Small intestine (tissue), 7 donors: ENCODE measurements at regions not wholly inside any gene's neighbourhood (a gene's known extent, or its start where the extent isn't known, plus 50 kb on each side); places are given as distances from the start of the nearest gene placed in this dataset.
A peak's percentile ranks its signal among the peaks of the same experiment; 100 is the strongest.

Experiments used
- DNase-seq, 2 donors: peaks; one replicate each; pipeline versions ENCODE4 v3.0.0 to v3.0.0-alpha.2; 2013
- FAIRE-seq: peaks from 2 replicates; lab custom pipeline; 2012; peaks lifted over from hg19 to GRCh38; lab: Jason Lieb, UNC
- H3K27ac ChIP-seq, 3 donors: one replicate each; pipeline ENCODE4 v1.5.1; 2013; ENCODE audit warnings: low read length in 2 of 3, mild to moderate bottlenecking in 2 of 3, control low read depth in 1 of 3, inconsistent platforms in 1 of 3, low read depth in 1 of 3, moderate library complexity in 1 of 3
- H3K27me3 ChIP-seq, 3 donors: one replicate each; pipeline ENCODE4 v1.6.1; 2013; ENCODE audit warnings: low read length in 3 of 3, inconsistent platforms in 1 of 3; ENCODE audit not compliant: control insufficient read depth in 3 of 3, insufficient read depth in 3 of 3
- H3K36me3 ChIP-seq, 3 donors: one replicate each; pipeline ENCODE4 v1.6.1; 2013; ENCODE audit warnings: low read length in 3 of 3, inconsistent platforms in 1 of 3, low read depth in 1 of 3, mild to moderate bottlenecking in 1 of 3, moderate library complexity in 1 of 3; ENCODE audit not compliant: control insufficient read depth in 3 of 3, insufficient read depth in 2 of 3
- H3K4me1 ChIP-seq, 3 donors: one replicate each; pipeline ENCODE4 v1.6.1; 2013; ENCODE audit warnings: low read length in 2 of 3, inconsistent platforms in 1 of 3, low read depth in 1 of 3, mild to moderate bottlenecking in 1 of 3, moderate library complexity in 1 of 3; ENCODE audit not compliant: control insufficient read depth in 3 of 3, insufficient read depth in 2 of 3
- H3K4me3 ChIP-seq, 3 donors: one replicate each; pipeline ENCODE4 v1.5.1; 2013; ENCODE audit warnings: low read length in 3 of 3, control low read depth in 1 of 3, inconsistent platforms in 1 of 3, low read depth in 1 of 3, mild to moderate bottlenecking in 1 of 3, moderate library complexity in 1 of 3
- H3K9me3 ChIP-seq, 2 donors: one replicate each; pipeline ENCODE4 v1.6.1; 2013; ENCODE audit warnings: low read depth in 1 of 2, low read length in 1 of 2; ENCODE audit not compliant: control insufficient read depth in 2 of 2, insufficient read depth in 1 of 2
- WGBS, 3 donors: extraction: QIAGEN DNeasy Blood & Tissue Kit; methylation state at CpG; one replicate each; pipeline ENCODE4 v1.1.7; 2013; 5-methylcytosine and 5-hydroxymethylcytosine counted together
- donor health status: healthy with polysubstance abuse.
- donor health status: control.
- donor health status: control.
- donor health status: Bipolar disorder and iron deficiency.
- donor health status: healthy.

GRCh38 chr11:93248602-93249001 is 50.8 kb upstream of the SLC36A4 start:
- Histone ChIP-seq H3K27me3 (no peaks in the 10 kb centered on the region), H3K4me3 (no peak overlapping the region), H3K36me3 (no peaks in the 10 kb centered on the region), H3K9me3 (no peaks in the 10 kb centered on the region), H3K27ac (no peak overlapping the region), H3K4me1 (no peaks in the 10 kb centered on the region)
- FAIRE-seq = no peak
- DNase-seq = no peak
- WGBS, 3 donors = 0 to 11% (median 10%) methylated on average over 1 of the region's 1 CpG

GRCh38 chr11:93249459-93250220 is 51.8 kb upstream of the SLC36A4 start:
- no peak for FAIRE-seq
- WGBS, 3 donors = 33 to 39% (median 39%) methylated on average over 7 of the region's 7 CpGs

GRCh38 chr11:93250326-93250725 is 52.5 kb upstream of the SLC36A4 start:
- FAIRE-seq (no peak), DNase-seq (no peak)
- no peaks in the 10 kb centered on the region for H3K36me3 ChIP-seq
- no peaks in the 10 kb centered on the region for H3K4me1 ChIP-seq
- no peaks in the 10 kb centered on the region for H3K9me3 ChIP-seq
- no peak overlapping the region for H3K4me3 ChIP-seq
- 71 to 92% (median 85%) methylated on average over 4 of the region's 4 CpGs for WGBS, 3 donors
- no peaks in the 10 kb centered on the region for H3K27me3 ChIP-seq
- H3K27ac ChIP-seq = no peak overlapping the region

More at GRCh38 chr11:93249459-93250220, 51.8 kb upstream of the SLC36A4 start:
- no peak for DNase-seq
- Histone ChIP-seq H3K36me3 (no peaks in the 10 kb centered on the region), H3K4me3 (no peak overlapping the region), H3K9me3 (no peaks in the 10 kb centered on the region), H3K4me1 (no peaks in the 10 kb centered on the region), H3K27me3 (no peaks in the 10 kb centered on the region), H3K27ac (no peak overlapping the region)

GRCh38 chr11:93251922-93252321 is 54.1 kb upstream of the SLC36A4 start:
- DNase-seq = peak in 1 of 2 donors; percentile 19
- no peaks in the 10 kb centered on the region for H3K9me3 ChIP-seq
- H3K27me3 ChIP-seq = no peaks in the 10 kb centered on the region
- H3K36me3 ChIP-seq = no peaks in the 10 kb centered on the region
- FAIRE-seq = no peak
- no peak overlapping the region for H3K27ac ChIP-seq
- H3K4me3 ChIP-seq = no peak overlapping the region
- no peaks in the 10 kb centered on the region for H3K4me1 ChIP-seq
- whole genome bisulfite sequencing, 3 donors = 79 to 92% (median 87%) methylated on average over 1 of the region's 1 CpG

GRCh38 chr11:93253111-93253510 is 55.3 kb upstream of the SLC36A4 start:
- Histone ChIP-seq H3K9me3 (no peaks in the 10 kb centered on the region), H3K4me3 (no peak overlapping the region), H3K4me1 (no peaks in the 10 kb centered on the region), H3K27ac (no peak overlapping the region), H3K36me3 (no peaks in the 10 kb centered on the region), H3K27me3 (no peaks in the 10 kb centered on the region)
- FAIRE-seq (no peak), DNase-seq (no peak)
- WGBS, 3 donors = 86 to 92% (median 91%) methylated on average over 1 of the region's 1 CpG

GRCh38 chr11:93256623-93257022 is 58.8 kb upstream of the SLC36A4 start:
- Histone ChIP-seq H3K36me3 (no peaks in the 10 kb centered on the region), H3K4me1 (no peaks in the 10 kb centered on the region), H3K9me3 (peaks cover 0 to 4% of the 10 kb centered on the region in 2 donors), H3K4me3 (no peak overlapping the region), H3K27me3 (no peaks in the 10 kb centered on the region), H3K27ac (no peak overlapping the region)
- no peak for DNase-seq
- FAIRE-seq = no peak

- Histone ChIP-seq H3K36me3 (no peaks in the 10 kb centered on the region), H3K27me3 (no peaks in the 10 kb centered on the region), H3K27ac (no peak overlapping the region), H3K9me3 (peaks cover 0 to 3% of the 10 kb centered on the region in 2 donors), H3K4me1 (no peaks in the 10 kb centered on the region), H3K4me3 (no peak overlapping the region)
- WGBS, 3 donors = 83 to 91% (median 89%) methylated on average over 5 of the region's 5 CpGs
- no peak for DNase-seq
- no peak for FAIRE-seq
Measured at GRCh38 chr11:93267383-93267782, 63.2 kb upstream of the DEUP1 start.

GRCh38 chr11:93268287-93269040 is 62.1 kb upstream of the DEUP1 start:
- FAIRE-seq = no peak

More at GRCh38 chr11:93268287-93269040, 62.1 kb upstream of the DEUP1 start:
- Histone ChIP-seq H3K4me1 (no peaks in the 10 kb centered on the region), H3K9me3 (peaks cover 0 to 3% of the 10 kb centered on the region in 2 donors), H3K4me3 (no peak overlapping the region), H3K27ac (no peak overlapping the region), H3K36me3 (no peaks in the 10 kb centered on the region), H3K27me3 (peaks cover 0 to 1% (median 0%) of the 10 kb centered on the region in 3 donors)
- no peak for DNase-seq
- WGBS, 3 donors = 70 to 72% (median 71%) methylated on average over 6 of the region's 6 CpGs
